AG09319 (cell line): ENCODE measurements at regions not wholly inside any gene's neighbourhood (a gene's known extent, or its start where the extent isn't known, plus 50 kb on each side); places are given as distances from the start of the nearest gene placed in this dataset.

Experiments used
- DNase-seq: peaks from one replicate; pipeline ENCODE4 v3.0.0-alpha.2; 2010; ENCODE audit warnings: low read depth; ENCODE audit errors: extremely low read depth
- TF ChIP-seq, protein P1 (sequence below): IDR thresholded peaks from 2 replicates; pipeline ENCODE4 v1.5.1; 2011; ENCODE audit warnings: low read depth, mild to moderate bottlenecking, inconsistent platforms, low read length, moderate library complexity

DNA sequence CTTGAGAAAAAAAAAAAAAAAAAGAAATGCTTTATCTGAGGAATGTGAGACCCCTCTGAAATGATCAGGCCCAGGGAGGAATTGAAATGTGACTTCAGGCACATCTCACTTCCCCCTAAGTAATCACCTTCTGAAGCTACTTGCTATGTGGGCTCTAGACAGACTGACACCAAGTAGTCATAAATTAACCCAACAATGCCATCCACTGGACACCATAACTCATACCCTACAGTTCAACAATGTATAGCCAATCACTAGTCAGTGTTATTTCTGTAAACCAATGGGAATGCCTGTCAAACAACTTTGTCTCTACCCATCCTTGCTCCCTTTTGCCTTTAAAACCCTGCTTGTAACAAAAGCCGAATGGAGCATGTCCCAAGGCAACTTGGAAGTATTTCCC, 182.7 kb upstream of the TMPO start:
- TF ChIP-seq, protein P1, sequence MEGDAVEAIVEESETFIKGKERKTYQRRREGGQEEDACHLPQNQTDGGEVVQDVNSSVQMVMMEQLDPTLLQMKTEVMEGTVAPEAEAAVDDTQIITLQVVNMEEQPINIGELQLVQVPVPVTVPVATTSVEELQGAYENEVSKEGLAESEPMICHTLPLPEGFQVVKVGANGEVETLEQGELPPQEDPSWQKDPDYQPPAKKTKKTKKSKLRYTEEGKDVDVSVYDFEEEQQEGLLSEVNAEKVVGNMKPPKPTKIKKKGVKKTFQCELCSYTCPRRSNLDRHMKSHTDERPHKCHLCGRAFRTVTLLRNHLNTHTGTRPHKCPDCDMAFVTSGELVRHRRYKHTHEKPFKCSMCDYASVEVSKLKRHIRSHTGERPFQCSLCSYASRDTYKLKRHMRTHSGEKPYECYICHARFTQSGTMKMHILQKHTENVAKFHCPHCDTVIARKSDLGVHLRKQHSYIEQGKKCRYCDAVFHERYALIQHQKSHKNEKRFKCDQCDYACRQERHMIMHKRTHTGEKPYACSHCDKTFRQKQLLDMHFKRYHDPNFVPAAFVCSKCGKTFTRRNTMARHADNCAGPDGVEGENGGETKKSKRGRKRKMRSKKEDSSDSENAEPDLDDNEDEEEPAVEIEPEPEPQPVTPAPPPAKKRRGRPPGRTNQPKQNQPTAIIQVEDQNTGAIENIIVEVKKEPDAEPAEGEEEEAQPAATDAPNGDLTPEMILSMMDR, result no peak
- no peak for DNase-seq

DNA sequence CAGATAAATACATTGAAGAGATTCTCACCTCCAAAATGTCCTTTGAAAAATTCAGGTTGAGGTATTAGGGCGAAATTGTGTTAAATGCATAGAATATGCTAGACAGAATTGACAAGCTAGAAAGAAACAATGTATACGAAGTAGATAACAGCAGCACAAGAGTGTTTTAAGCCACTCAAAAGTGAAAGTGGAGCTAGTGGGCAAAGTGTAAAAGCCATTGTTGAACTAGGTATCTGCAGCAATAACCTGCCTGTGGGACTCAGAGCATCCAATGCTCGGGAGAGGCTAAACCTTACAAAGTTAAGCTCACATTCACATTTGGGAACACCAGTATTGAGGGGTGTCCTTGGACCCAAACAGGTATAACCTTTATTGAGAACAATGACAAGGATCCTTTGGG, 180.6 kb upstream of the TMPO start:
- TF ChIP-seq, protein P1, result no peak
- no peak for DNase-seq

DNA sequence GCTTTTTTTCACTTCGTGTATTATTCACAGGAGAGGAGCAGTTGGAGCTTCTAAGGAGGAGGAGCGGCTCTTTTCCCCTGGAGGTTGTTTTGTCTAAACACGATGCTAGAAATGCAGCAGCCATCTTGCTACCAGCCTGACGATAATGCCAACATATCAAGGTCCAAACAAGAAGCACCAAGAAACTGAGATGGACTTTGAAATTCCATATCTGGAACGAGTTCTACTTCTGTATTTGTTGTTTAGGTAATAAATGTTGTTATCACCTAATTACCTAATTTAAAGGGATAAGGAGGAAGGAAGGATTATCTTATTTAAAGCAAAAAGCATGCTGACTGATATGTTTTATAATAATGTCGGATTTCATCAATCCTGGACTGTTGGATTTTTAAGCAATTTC, 174.4 kb upstream of the TMPO start:
- TF ChIP-seq, protein P1, result no peak
- no peak for DNase-seq

DNA sequence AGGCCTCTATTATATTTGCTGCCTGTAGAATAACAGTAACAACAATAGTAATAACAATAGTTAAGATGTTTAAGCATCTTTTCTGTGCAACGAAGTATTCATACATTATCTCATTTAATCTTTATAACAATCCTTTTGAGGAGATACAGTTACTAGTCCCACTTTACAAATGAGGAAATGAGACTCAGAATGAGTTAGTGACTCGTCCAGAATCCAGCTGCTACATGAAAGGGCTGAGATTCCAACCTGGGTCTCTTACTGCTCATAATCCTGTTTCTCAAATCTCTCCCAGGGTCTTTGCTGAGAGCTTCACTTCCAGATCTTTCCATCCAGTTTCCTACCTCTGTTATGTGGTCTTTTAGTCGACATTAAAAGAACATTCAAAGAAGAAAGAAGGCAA, 173.7 kb upstream of the TMPO start:
- DNase-seq, result no peak

DNA sequence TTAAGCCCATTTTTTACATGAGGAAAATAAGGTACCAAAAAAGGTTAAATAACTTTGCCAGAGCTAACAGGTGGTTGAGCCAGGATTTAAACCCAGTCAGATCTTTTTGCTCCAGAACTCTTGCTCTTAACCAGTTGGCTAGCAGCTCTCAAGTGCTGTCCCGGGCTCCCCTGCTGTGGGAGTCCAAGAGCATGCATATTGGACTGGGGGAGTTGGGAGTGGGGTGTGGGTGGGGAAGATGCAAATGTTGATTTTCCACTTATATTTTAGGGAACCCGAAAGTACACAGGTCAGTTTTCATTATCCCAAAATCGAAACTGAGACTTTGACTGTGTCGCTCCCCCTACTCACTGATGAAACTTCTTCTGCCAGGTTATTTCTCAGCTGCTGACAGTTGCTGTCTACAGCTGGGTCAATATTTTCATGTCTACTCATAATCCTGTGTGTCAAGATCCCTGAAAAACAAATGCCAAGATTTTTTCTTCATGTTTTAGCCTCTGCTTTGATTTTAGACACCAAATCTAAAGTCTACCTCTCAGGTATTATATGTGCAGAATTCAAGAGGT, 172.3 kb upstream of the TMPO start:
- TF ChIP-seq, protein P1, result no peak
- DNase-seq, result no peak

More for the DNA sequence above, 173.7 kb upstream of the TMPO start:
- TF ChIP-seq, protein P1, result no peak

DNA sequence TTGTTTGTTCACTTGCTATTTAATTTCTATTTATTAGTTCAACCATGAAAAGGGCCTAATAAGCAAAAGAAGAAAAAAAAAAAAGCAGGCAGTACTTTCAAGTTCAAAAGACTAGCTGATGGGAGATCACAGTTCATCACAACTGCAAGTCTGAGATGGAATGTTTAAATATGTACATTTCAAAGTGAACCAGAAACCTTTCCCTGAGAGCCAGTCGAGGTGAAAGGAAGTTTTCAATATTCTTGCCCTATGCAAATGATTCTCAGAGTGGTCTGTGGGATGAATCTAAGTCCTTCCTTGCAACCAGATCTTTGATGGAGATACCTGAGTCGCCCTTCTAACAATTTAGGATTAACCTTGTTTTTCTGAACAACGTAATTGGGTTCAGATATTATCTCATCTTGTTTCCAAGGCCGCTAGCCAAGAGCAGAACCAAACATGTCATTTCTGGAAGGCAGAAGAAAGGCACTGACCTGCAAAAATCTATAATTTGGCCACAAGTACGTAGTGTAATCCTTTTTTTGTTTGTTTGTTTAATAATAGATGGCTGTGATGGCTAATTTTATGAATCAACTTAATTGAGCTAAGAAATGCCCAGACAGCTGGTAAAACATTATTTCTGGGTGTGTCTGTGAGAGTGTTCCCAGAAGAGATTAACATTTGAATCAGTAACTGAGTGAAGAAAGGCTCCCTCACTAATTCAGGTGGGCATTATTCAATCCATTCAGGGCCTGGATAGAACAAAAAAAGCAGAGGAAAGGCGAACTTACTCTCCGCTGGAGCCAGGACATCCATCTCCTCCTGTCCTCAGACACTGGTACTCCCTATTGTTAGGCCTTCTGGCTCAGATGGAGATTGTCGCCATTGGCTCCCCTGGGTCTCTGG, 171.1 kb upstream of the TMPO start:
- TF ChIP-seq, protein P1, result no peak
- no peak for DNase-seq

DNA sequence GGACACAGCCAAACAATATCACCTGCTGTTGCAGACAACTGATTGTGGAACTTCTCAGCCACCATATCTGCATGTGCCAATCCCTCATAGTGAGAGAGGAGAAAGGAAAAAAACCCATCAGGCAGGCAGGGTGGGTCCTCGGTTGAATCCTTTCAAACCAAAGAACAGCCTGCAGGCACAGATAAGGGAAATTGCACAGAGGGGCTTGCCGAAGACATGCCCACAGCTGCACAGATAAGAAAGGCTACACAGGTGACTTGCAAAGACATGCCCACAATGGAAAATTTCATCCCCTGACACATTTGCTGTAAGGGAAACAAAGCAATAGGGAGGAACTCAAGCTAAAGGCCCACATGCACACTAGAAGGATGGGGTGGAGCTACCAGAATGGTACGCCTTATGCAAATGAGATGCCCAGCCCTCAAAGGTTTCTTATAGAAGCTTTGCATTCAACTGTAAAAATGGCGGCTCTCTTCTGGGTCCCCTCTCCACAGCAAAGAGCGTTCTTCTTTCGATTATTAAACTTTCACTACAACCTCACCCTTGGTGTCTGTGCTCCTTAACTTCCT, 170.0 kb upstream of the TMPO start:
- TF ChIP-seq, protein P1, result no peak
- DNase-seq, result no peak
